Parathyroid adenoma (tissue), 2 donors: ENCODE measurements at regions not wholly inside any gene's neighbourhood (a gene's known extent, or its start where the extent isn't known, plus 50 kb on each side); places are given as distances from the start of the nearest gene placed in this dataset.

Source experiments
- H2AFZ ChIP-seq: fragments of 300-600 bp; sonication (generic); one replicate; pipeline ENCODE4 v1.7.0; 2017; ENCODE audit warnings: antibody characterized with exemption, mild to moderate bottlenecking
- H3K27ac ChIP-seq: fragments of 300-600 bp; sonication (generic); one replicate; pipeline ENCODE4 v1.7.0; 2017
- H3K27me3 ChIP-seq: fragments of 300-600 bp; sonication (generic); one replicate; pipeline ENCODE4 v1.7.0; 2017; ENCODE audit warnings: low read length; ENCODE audit not compliant: control insufficient read depth, insufficient read depth
- H3K36me3 ChIP-seq: fragments of 300-600 bp; sonication (generic); one replicate; pipeline ENCODE4 v1.7.0; 2017; ENCODE audit warnings: low read length; ENCODE audit not compliant: control insufficient read depth, insufficient read depth
- H3K4me1 ChIP-seq: fragments of 300-600 bp; sonication (generic); one replicate; pipeline ENCODE4 v1.7.0; 2017; ENCODE audit warnings: control low read depth
- H3K4me2 ChIP-seq: fragments of 300-600 bp; sonication (generic); one replicate; pipeline ENCODE4 v1.7.0; 2017; ENCODE audit warnings: low read length
- H3K4me3 ChIP-seq: fragments of 300-600 bp; sonication (generic); one replicate; pipeline ENCODE4 v1.7.0; 2017; ENCODE audit warnings: low read depth, low read length
- H3K79me2 ChIP-seq: fragments of 300-600 bp; sonication (generic); one replicate; pipeline ENCODE4 v1.7.0; 2017; ENCODE audit warnings: control low read depth
- H3K9ac ChIP-seq: fragments of 300-600 bp; sonication (generic); one replicate; pipeline ENCODE4 v1.7.0; 2017; ENCODE audit warnings: mild to moderate bottlenecking
- H3K9me3 ChIP-seq: fragments of 300-600 bp; sonication (generic); one replicate; pipeline ENCODE4 v1.7.0; 2017; ENCODE audit warnings: low read length; ENCODE audit not compliant: control insufficient read depth
- CTCF ChIP-seq: fragments of 300-600 bp; sonication (generic); IDR thresholded peaks from one replicate; pipeline ENCODE4 v1.7.0; 2017; ENCODE audit warnings: antibody characterized with exemption, mild to moderate bottlenecking
- donor health status: primary hyperparathyroidism.

GRCh38 chr3:139746481-139746880 is 68.7 kb upstream of the NMNAT3 start:
- no peak for TF ChIP-seq CTCF
- H3K79me2 ChIP-seq, result no peaks in the 10 kb centered on the region
- no peak overlapping the region for H3K4me3 ChIP-seq
- H3K9ac ChIP-seq, result no peak overlapping the region
- no peak overlapping the region for H3K27ac ChIP-seq
- H3K36me3 ChIP-seq, result no peaks in the 10 kb centered on the region
- H3K27me3 ChIP-seq, result no peaks in the 10 kb centered on the region
- no peak overlapping the region for H3K4me2 ChIP-seq
- no peaks in the 10 kb centered on the region for H3K9me3 ChIP-seq
- H3K4me1 ChIP-seq, result no peaks in the 10 kb centered on the region
- H2AFZ ChIP-seq, result no peak overlapping the region

- no peak overlapping the region for H3K4me3 ChIP-seq
- H2AFZ ChIP-seq, result no peak overlapping the region
- no peak for TF ChIP-seq CTCF
- H3K27ac ChIP-seq, result no peak overlapping the region
- no peaks in the 10 kb centered on the region for H3K36me3 ChIP-seq
- no peak overlapping the region for H3K4me2 ChIP-seq
- no peaks in the 10 kb centered on the region for H3K4me1 ChIP-seq
- no peak overlapping the region for H3K9ac ChIP-seq
- no peaks in the 10 kb centered on the region for H3K79me2 ChIP-seq
- no peaks in the 10 kb centered on the region for H3K27me3 ChIP-seq
- H3K9me3 ChIP-seq, result no peaks in the 10 kb centered on the region
Observed at GRCh38 chr3:139745831-139746230, 68.1 kb upstream of the NMNAT3 start.

GRCh38 chr3:139738697-139739096 is 60.9 kb upstream of the NMNAT3 start:
- Histone ChIP-seq H3K36me3 (no peaks in the 10 kb centered on the region), H3K9me3 (no peaks in the 10 kb centered on the region), H3K4me2 (no peak overlapping the region), H2AFZ (no peak overlapping the region), H3K4me1 (no peaks in the 10 kb centered on the region), H3K4me3 (no peak overlapping the region), H3K9ac (no peak overlapping the region), H3K27ac (no peak overlapping the region), H3K27me3 (no peaks in the 10 kb centered on the region), H3K79me2 (no peaks in the 10 kb centered on the region)
- no peak for TF ChIP-seq CTCF

- no peak for TF ChIP-seq CTCF
- H3K27me3 ChIP-seq, result no peaks in the 10 kb centered on the region
- no peaks in the 10 kb centered on the region for H3K36me3 ChIP-seq
- H3K27ac ChIP-seq, result no peak overlapping the region
- H3K4me2 ChIP-seq, result no peak overlapping the region
- no peak overlapping the region for H3K9ac ChIP-seq
- H3K4me1 ChIP-seq, result no peaks in the 10 kb centered on the region
- no peak overlapping the region for H3K4me3 ChIP-seq
- no peaks in the 10 kb centered on the region for H3K9me3 ChIP-seq
- no peaks in the 10 kb centered on the region for H3K79me2 ChIP-seq
- no peak overlapping the region for H2AFZ ChIP-seq
Observed at GRCh38 chr3:139737682-139738361, 60.0 kb upstream of the NMNAT3 start.

GRCh38 chr3:139735191-139735590 is 57.4 kb upstream of the NMNAT3 start:
- Histone ChIP-seq H3K79me2 (no peaks in the 10 kb centered on the region), H3K4me3 (no peak overlapping the region), H3K36me3 (no peaks in the 10 kb centered on the region), H3K4me2 (no peak overlapping the region), H3K9ac (no peak overlapping the region), H3K9me3 (no peaks in the 10 kb centered on the region), H3K27me3 (no peaks in the 10 kb centered on the region), H3K4me1 (no peaks in the 10 kb centered on the region), H2AFZ (no peak overlapping the region), H3K27ac (no peak overlapping the region)
- TF ChIP-seq CTCF, result no peak
